ENCODE measurements at regions not wholly inside any gene's neighbourhood (a gene's known extent, or its start where the extent isn't known, plus 50 kb on each side); places are given as distances from the start of the nearest gene placed in this dataset.

DNA sequence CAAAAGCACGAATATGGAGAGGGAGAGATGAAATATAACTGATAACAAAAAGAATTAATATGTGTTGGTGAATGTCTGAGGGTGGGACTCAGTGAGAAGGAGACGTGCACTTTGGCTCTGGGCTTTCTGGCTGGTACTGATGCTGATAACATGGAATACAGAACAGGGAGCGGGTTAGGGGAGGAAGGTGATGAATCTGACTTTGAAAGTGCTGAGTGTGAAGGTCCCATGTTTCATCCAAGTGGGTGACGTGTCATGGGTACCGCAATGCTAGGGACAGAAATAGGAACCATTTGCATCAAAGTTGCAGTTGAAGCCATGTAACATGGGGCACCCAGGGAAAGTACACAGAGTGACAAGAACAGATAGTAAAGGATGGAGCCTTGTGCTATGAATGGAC lies 236.6 kb upstream of the MYO3A start:
- no peaks in the 10 kb centered on the region for H3K36me3 ChIP-seq (ENCODE audit: control insufficient read depth, insufficient read depth, low read length)
- H3K27ac ChIP-seq (ENCODE audit: low read depth, low read length): no peak overlapping the region
- Mint-ChIP-seq H3K4me1 (no peaks in the 10 kb centered on the region), H3K9me3 (no peaks in the 10 kb centered on the region), H3K27me3 (ENCODE audit: insufficient read depth) (peaks cover 3% of the 10 kb centered on the region), H3K27ac (no peak overlapping the region), H3K4me3 (no peak overlapping the region), H3K36me3 (ENCODE audit: low read depth) (no peaks in the 10 kb centered on the region)
- no peaks in the 10 kb centered on the region for H3K27me3 ChIP-seq (ENCODE audit: control insufficient read depth, insufficient read depth, low read length, poor library complexity, severe bottlenecking)
- H3K4me3 ChIP-seq (ENCODE audit: low read length): no peak overlapping the region
- WGBS, 2 experiments (ENCODE audit: insufficient coverage in 1 of 2, insufficient read length in 1 of 2): 92 to 100% methylated on average over 4 to 5 of the region's 5 CpGs
- H3K9ac ChIP-seq (ENCODE audit: extremely low read depth, low read length, poor library complexity, severe bottlenecking): no peak overlapping the region
- TF ChIP-seq, protein P1, sequence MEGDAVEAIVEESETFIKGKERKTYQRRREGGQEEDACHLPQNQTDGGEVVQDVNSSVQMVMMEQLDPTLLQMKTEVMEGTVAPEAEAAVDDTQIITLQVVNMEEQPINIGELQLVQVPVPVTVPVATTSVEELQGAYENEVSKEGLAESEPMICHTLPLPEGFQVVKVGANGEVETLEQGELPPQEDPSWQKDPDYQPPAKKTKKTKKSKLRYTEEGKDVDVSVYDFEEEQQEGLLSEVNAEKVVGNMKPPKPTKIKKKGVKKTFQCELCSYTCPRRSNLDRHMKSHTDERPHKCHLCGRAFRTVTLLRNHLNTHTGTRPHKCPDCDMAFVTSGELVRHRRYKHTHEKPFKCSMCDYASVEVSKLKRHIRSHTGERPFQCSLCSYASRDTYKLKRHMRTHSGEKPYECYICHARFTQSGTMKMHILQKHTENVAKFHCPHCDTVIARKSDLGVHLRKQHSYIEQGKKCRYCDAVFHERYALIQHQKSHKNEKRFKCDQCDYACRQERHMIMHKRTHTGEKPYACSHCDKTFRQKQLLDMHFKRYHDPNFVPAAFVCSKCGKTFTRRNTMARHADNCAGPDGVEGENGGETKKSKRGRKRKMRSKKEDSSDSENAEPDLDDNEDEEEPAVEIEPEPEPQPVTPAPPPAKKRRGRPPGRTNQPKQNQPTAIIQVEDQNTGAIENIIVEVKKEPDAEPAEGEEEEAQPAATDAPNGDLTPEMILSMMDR (conservative IDR thresholded peaks at IDR 0.05): no peak
- no peaks in the 10 kb centered on the region for H3K9me3 ChIP-seq (ENCODE audit: control insufficient read depth, low read length)
- no peaks in the 10 kb centered on the region for H3K4me1 ChIP-seq (ENCODE audit: control insufficient read depth, insufficient read depth, low read length)
- no peak for DNase-seq

DNA sequence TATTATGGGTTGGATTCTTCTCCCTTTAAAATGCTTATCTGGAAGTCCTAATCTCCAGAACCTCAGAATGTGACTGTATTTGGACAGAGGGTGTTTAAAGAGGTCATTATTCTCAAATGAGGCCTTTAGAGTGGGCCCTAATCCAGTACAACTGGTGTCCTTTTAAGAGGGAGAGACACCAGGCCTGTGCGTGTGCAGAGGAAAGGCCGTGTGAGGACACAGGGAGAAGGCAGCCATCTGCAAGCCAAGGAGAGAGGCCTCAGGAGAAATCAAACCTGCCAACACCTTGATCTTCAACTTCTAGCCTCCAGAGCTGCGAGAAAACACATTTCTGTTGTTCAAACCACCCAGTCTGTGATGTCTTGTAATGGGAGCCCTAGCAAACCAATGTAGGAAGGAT lies 235.4 kb upstream of the MYO3A start:
- Mint-ChIP-seq H3K4me3 (no peak overlapping the region), H3K36me3 (ENCODE audit: low read depth) (no peaks in the 10 kb centered on the region), H3K4me1 (no peaks in the 10 kb centered on the region), H3K27ac (no peak overlapping the region), H3K9me3 (no peaks in the 10 kb centered on the region), H3K27me3 (ENCODE audit: insufficient read depth) (peaks cover 3% of the 10 kb centered on the region)
- Histone ChIP-seq H3K4me3 (ENCODE audit: low read length) (no peak overlapping the region), H3K9me3 (ENCODE audit: control insufficient read depth, low read length) (no peaks in the 10 kb centered on the region), H3K27ac (ENCODE audit: low read depth, low read length) (no peak overlapping the region), H3K4me1 (ENCODE audit: control insufficient read depth, insufficient read depth, low read length) (no peaks in the 10 kb centered on the region), H3K27me3 (ENCODE audit: control insufficient read depth, insufficient read depth, low read length, poor library complexity, severe bottlenecking) (no peaks in the 10 kb centered on the region), H3K9ac (ENCODE audit: extremely low read depth, low read length, poor library complexity, severe bottlenecking) (no peak overlapping the region), H3K36me3 (ENCODE audit: control insufficient read depth, insufficient read depth, low read length) (no peaks in the 10 kb centered on the region)
- TF ChIP-seq, protein P1 (conservative IDR thresholded peaks at IDR 0.05): no peak
- 90 to 94% methylated on average over 2 to 3 of the region's 3 CpGs for WGBS, 2 experiments (ENCODE audit: insufficient coverage in 1 of 2, insufficient read length in 1 of 2)
- no peak for DNase-seq

DNA sequence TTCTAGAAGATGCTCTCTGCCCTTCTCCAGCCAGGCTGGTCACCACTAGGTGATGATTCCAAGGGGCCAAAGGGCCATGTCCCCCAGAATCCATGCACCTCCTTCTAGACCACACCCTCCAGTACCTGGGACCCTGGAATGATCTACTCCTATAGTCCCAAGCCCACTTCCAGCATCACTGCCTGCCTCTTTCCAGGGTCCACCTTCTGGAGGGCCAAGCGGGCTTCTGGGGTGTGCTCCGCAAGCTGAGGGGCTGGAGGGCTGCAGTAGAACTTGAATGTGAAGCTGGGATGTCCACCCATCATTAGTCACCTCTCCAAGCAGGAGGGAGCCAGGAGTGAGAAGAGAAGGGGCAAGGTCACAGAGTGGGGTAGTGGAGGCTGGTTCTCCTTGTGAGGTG lies 234.4 kb upstream of the MYO3A start:
- Mint-ChIP-seq H3K27me3 (ENCODE audit: insufficient read depth) (peaks cover 3% of the 10 kb centered on the region), H3K4me3 (no peak overlapping the region), H3K36me3 (ENCODE audit: low read depth) (no peaks in the 10 kb centered on the region), H3K4me1 (peaks cover 4% of the 10 kb centered on the region), H3K27ac (no peak overlapping the region), H3K9me3 (no peaks in the 10 kb centered on the region)
- no peaks in the 10 kb centered on the region for H3K27me3 ChIP-seq (ENCODE audit: control insufficient read depth, insufficient read depth, low read length, poor library complexity, severe bottlenecking)
- WGBS, 2 experiments (ENCODE audit: insufficient coverage in 1 of 2, insufficient read length in 1 of 2): 94 to 100% methylated on average over 1 to 2 of the region's 2 CpGs
- no peak overlapping the region for H3K27ac ChIP-seq (ENCODE audit: low read depth, low read length)
- H3K9ac ChIP-seq (ENCODE audit: extremely low read depth, low read length, poor library complexity, severe bottlenecking): no peak overlapping the region
- no peak overlapping the region for H3K4me3 ChIP-seq (ENCODE audit: low read length)
- H3K4me1 ChIP-seq (ENCODE audit: control insufficient read depth, insufficient read depth, low read length): no peaks in the 10 kb centered on the region
- H3K9me3 ChIP-seq (ENCODE audit: control insufficient read depth, low read length): no peaks in the 10 kb centered on the region
- DNase-seq: no peak
- no peaks in the 10 kb centered on the region for H3K36me3 ChIP-seq (ENCODE audit: control insufficient read depth, insufficient read depth, low read length)
- TF ChIP-seq, protein P1 (conservative IDR thresholded peaks at IDR 0.05): no peak

Data from endodermal cell (in vitro differentiated cells).